IMR-90 (cell line): ENCODE measurements at regions not wholly inside any gene's neighbourhood (a gene's known extent, or its start where the extent isn't known, plus 50 kb on each side); places are given as distances from the start of the nearest gene placed in this dataset.

Experiments used
- BHLHE40 ChIP-seq: fragments of 150-350 bp; IDR thresholded peaks from 2 replicates; pipeline ENCODE4 v1.6.1; 2016; ENCODE audit warnings: mild to moderate bottlenecking, low read depth, low read length
- CEBPB ChIP-seq: IDR thresholded peaks from 2 replicates; pipeline ENCODE4 v1.6.1; 2012; ENCODE audit warnings: low read depth, low read length, improper control_type of control experiment
- CHD1 ChIP-seq: IDR thresholded peaks from 2 replicates; pipeline ENCODE4 v1.6.1; 2012; ENCODE audit warnings: low read depth, low read length, improper control_type of control experiment
- FOS ChIP-seq: fragments of 150-350 bp; IDR thresholded peaks from 2 replicates; pipeline ENCODE4 v1.6.1; 2016; ENCODE audit warnings: low read depth, low read length
- MAFK ChIP-seq: IDR thresholded peaks from 2 replicates; pipeline ENCODE4 v1.6.1; 2012; ENCODE audit warnings: low read depth, low read length, improper control_type of control experiment
- MXI1 ChIP-seq: IDR thresholded peaks from 2 replicates; pipeline ENCODE4 v1.6.1; 2012; ENCODE audit warnings: low read depth, mild to moderate bottlenecking, low read length, moderate library complexity, borderline replicate concordance
- NFE2L2 ChIP-seq: fragments of 150-350 bp; IDR thresholded peaks from 2 replicates; pipeline ENCODE4 v1.6.1; 2016; ENCODE audit warnings: low read depth, mild to moderate bottlenecking, low read length
- POLR2A ChIP-seq: IDR thresholded peaks from 2 replicates; pipeline ENCODE4 v1.6.1; 2012; ENCODE audit warnings: mild to moderate bottlenecking, low read depth, low read length
- RAD21 ChIP-seq: IDR thresholded peaks from 2 replicates; pipeline ENCODE4 v1.6.1; 2012; ENCODE audit warnings: low read length, improper control_type of control experiment
- RCOR1 ChIP-seq: IDR thresholded peaks from 2 replicates; pipeline ENCODE4 v1.6.1; 2012; ENCODE audit warnings: mild to moderate bottlenecking, low read length, improper control_type of control experiment; ENCODE audit not compliant: insufficient replicate concordance
- RFX5 ChIP-seq: IDR thresholded peaks from 2 replicates; pipeline ENCODE4 v1.8.0; 2012; ENCODE audit warnings: low read depth, mild to moderate bottlenecking, low read length, moderate library complexity
- SMC3 ChIP-seq: fragments of 150-350 bp; IDR thresholded peaks from 2 replicates; pipeline ENCODE4 v1.6.1; 2016; ENCODE audit warnings: low read depth, mild to moderate bottlenecking, antibody characterized with exemption, low read length, moderate library complexity
- TF ChIP-seq, protein P1 (sequence below): conservative IDR thresholded peaks from 2 replicates; pipeline ENCODE4 v1.5.1; 2012; ENCODE audit warnings: mild to moderate bottlenecking, low read depth, low read length, improper control_type of control experiment
- TF ChIP-seq, protein P2 (sequence below): fragments of 150-350 bp; IDR thresholded peaks from 2 replicates; pipeline ENCODE4 v1.6.1; 2016; ENCODE audit warnings: low read depth, mild to moderate bottlenecking, low read length, moderate library complexity, borderline replicate concordance

DNA sequence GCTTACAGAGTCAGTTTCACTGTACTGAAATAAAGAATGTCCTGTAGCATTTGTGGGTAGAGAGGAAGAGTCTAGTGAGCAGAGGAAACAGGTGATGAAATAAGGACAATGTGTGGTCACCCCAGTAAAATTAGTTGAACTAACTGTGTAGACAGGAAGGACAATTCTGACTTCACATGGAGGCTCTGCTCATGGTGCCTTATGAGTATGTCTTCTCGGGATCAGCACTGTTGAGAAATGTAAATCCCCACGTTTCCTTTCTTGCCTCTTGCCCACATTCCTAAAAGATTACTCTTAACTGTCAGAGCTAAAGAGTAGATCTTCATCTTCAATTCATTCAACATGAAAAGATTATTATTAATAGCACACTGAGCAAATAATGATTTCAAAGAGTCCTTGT is 113.2 kb upstream of the FLRT2 start:
- TF ChIP-seq, protein P1, sequence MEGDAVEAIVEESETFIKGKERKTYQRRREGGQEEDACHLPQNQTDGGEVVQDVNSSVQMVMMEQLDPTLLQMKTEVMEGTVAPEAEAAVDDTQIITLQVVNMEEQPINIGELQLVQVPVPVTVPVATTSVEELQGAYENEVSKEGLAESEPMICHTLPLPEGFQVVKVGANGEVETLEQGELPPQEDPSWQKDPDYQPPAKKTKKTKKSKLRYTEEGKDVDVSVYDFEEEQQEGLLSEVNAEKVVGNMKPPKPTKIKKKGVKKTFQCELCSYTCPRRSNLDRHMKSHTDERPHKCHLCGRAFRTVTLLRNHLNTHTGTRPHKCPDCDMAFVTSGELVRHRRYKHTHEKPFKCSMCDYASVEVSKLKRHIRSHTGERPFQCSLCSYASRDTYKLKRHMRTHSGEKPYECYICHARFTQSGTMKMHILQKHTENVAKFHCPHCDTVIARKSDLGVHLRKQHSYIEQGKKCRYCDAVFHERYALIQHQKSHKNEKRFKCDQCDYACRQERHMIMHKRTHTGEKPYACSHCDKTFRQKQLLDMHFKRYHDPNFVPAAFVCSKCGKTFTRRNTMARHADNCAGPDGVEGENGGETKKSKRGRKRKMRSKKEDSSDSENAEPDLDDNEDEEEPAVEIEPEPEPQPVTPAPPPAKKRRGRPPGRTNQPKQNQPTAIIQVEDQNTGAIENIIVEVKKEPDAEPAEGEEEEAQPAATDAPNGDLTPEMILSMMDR = no peak
- no peak for TF ChIP-seq NFE2L2
- TF ChIP-seq BHLHE40 = no peak
- TF ChIP-seq CHD1 = no peak
- TF ChIP-seq, protein P2, sequence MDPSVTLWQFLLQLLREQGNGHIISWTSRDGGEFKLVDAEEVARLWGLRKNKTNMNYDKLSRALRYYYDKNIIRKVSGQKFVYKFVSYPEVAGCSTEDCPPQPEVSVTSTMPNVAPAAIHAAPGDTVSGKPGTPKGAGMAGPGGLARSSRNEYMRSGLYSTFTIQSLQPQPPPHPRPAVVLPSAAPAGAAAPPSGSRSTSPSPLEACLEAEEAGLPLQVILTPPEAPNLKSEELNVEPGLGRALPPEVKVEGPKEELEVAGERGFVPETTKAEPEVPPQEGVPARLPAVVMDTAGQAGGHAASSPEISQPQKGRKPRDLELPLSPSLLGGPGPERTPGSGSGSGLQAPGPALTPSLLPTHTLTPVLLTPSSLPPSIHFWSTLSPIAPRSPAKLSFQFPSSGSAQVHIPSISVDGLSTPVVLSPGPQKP = no peak
- TF ChIP-seq RCOR1 = no peak
- TF ChIP-seq RFX5 = no peak
- TF ChIP-seq RAD21 = no peak
- no peak for TF ChIP-seq MAFK
- TF ChIP-seq POLR2A = no peak
- TF ChIP-seq MXI1 = 0 out of 2 replicates have a peak, but pooled peaks have one; percentile 32
- no peak for TF ChIP-seq SMC3
- TF ChIP-seq FOS = no peak
- peak; percentile 68 for TF ChIP-seq CEBPB
